Mesenchymal stem cell (in vitro differentiated cells and primary cell): ENCODE measurements at regions not wholly inside any gene's neighbourhood (a gene's known extent, or its start where the extent isn't known, plus 50 kb on each side); places are given as distances from the start of the nearest gene placed in this dataset.
"Not testable (repeated sequence)": the region's sequence is repeated elsewhere in the genome, so short reads cannot be mapped to it uniquely, and the experiment has no call there.

Source experiments
- DNase-seq: peaks from one replicate; pipeline ENCODE4 v3.0.0-alpha.2; 2013
- H2AFZ ChIP-seq: one replicate; pipeline ENCODE4 v1.6.1; 2013; ENCODE audit warnings: low read depth, mild to moderate bottlenecking, control low read depth, inconsistent platforms, low read length, moderate library complexity
- H2AK5ac ChIP-seq: 2 replicates; pipeline ENCODE4 v1.6.1; 2013; ENCODE audit warnings: low read length, moderate library complexity, mild to moderate bottlenecking, inconsistent platforms; ENCODE audit not compliant: severe bottlenecking
- H2BK120ac ChIP-seq: one replicate; pipeline ENCODE4 v1.6.1; 2013; ENCODE audit warnings: low read depth, mild to moderate bottlenecking, inconsistent platforms, low read length, moderate library complexity
- H2BK12ac ChIP-seq, 2 experiments: one replicate each; pipeline ENCODE4 v1.6.1; 2013; ENCODE audit warnings: inconsistent platforms in 2 of 2, low read length in 2 of 2, mild to moderate bottlenecking in 2 of 2, moderate library complexity in 2 of 2, control low read depth in 1 of 2
- H2BK15ac ChIP-seq: one replicate; pipeline ENCODE4 v1.6.1; 2013; ENCODE audit warnings: mild to moderate bottlenecking, low read depth, inconsistent platforms; ENCODE audit not compliant: poor library complexity, severe bottlenecking
- H2BK5ac ChIP-seq: 2 replicates; pipeline ENCODE4 v1.6.1; 2013; ENCODE audit warnings: low read depth, mild to moderate bottlenecking, low read length, control low read depth, inconsistent platforms; ENCODE audit not compliant: poor library complexity, severe bottlenecking
- H3K14ac ChIP-seq, 2 experiments: one replicate each; pipeline ENCODE4 v1.6.1; 2013; ENCODE audit warnings: inconsistent platforms in 2 of 2, low read length in 2 of 2, control low read depth in 1 of 2, mild to moderate bottlenecking in 1 of 2, moderate library complexity in 1 of 2
- H3K18ac ChIP-seq, 2 experiments: one replicate each; pipeline ENCODE4 v1.6.1; 2013; ENCODE audit warnings: inconsistent platforms in 2 of 2, low read length in 2 of 2, control low read depth in 1 of 2, low read depth in 1 of 2, mild to moderate bottlenecking in 1 of 2
- H3K23ac ChIP-seq, 2 experiments: one replicate each; pipeline ENCODE4 v1.6.1; 2013; ENCODE audit warnings: inconsistent platforms in 2 of 2, low read length in 2 of 2, mild to moderate bottlenecking in 2 of 2, moderate library complexity in 2 of 2, control low read depth in 1 of 2
- H3K27ac ChIP-seq: 2 replicates; pipeline ENCODE4 v1.5.1; 2013; ENCODE audit warnings: mild to moderate bottlenecking, moderate library complexity, low read length, control low read depth, inconsistent platforms; ENCODE audit not compliant: poor library complexity, severe bottlenecking
- H3K27me3 ChIP-seq, 2 experiments: 2 replicates each; pipeline versions ENCODE4 v1.6.1 to v1.7.0; 2013; ENCODE audit warnings: low read length in 2 of 2, mild to moderate bottlenecking in 2 of 2, moderate library complexity in 2 of 2, control low read depth in 1 of 2, inconsistent platforms in 1 of 2; ENCODE audit not compliant: control insufficient read depth in 1 of 2, insufficient read depth in 1 of 2
- H3K36me3 ChIP-seq, 2 experiments: 2 replicates each; pipeline versions ENCODE4 v1.6.1 to v1.7.0; 2013; ENCODE audit warnings: low read length in 2 of 2, control low read depth in 1 of 2, inconsistent platforms in 1 of 2, low read depth in 1 of 2, mild to moderate bottlenecking in 1 of 2; ENCODE audit not compliant: insufficient read depth in 2 of 2, control insufficient read depth in 1 of 2
- H3K4ac ChIP-seq, 2 experiments: one replicate each; pipeline ENCODE4 v1.6.1; 2013; ENCODE audit warnings: inconsistent platforms in 2 of 2, low read length in 2 of 2, mild to moderate bottlenecking in 2 of 2, moderate library complexity in 2 of 2, control low read depth in 1 of 2, low read depth in 1 of 2
- H3K4me1 ChIP-seq: 2 replicates; pipeline ENCODE4 v1.6.1; 2013; ENCODE audit warnings: low read depth, low read length, control low read depth; ENCODE audit not compliant: control insufficient read depth, insufficient read depth
- H3K4me2 ChIP-seq: 2 replicates; pipeline ENCODE4 v1.6.1; 2013; ENCODE audit warnings: low read length, mild to moderate bottlenecking, inconsistent platforms; ENCODE audit not compliant: poor library complexity, severe bottlenecking
- H3K4me3 ChIP-seq, 2 experiments: 2 replicates each; pipeline versions ENCODE4 v1.5.1 to v1.7.0; 2013; ENCODE audit warnings: low read length in 2 of 2, mild to moderate bottlenecking in 2 of 2, control low read depth in 1 of 2, low read depth in 1 of 2; ENCODE audit not compliant: insufficient read depth in 1 of 2
- H3K79me1 ChIP-seq: replicated peaks from 2 replicates; pipeline ENCODE4 v1.6.1; 2013; ENCODE audit warnings: mild to moderate bottlenecking, control low read depth, low read length, inconsistent platforms; ENCODE audit not compliant: poor library complexity, severe bottlenecking
- H3K9ac ChIP-seq: 2 replicates; pipeline ENCODE4 v1.7.0; 2013; ENCODE audit warnings: mild to moderate bottlenecking, low read length, moderate library complexity
- H3K9me3 ChIP-seq: 2 replicates; pipeline ENCODE4 v1.7.0; 2013; ENCODE audit warnings: mild to moderate bottlenecking, low read length; ENCODE audit not compliant: control insufficient read depth
- H4K8ac ChIP-seq: one replicate; pipeline ENCODE4 v1.6.1; 2013; ENCODE audit warnings: inconsistent platforms, mild to moderate bottlenecking, low read length, moderate library complexity
- H4K91ac ChIP-seq: one replicate; pipeline ENCODE4 v1.6.1; 2013; ENCODE audit warnings: mild to moderate bottlenecking, low read length, inconsistent platforms
- WGBS: methylation state at CpG from one replicate; pipeline ENCODE4 v1.1.7; 2013; ENCODE audit warnings: mixed read lengths; 5-methylcytosine and 5-hydroxymethylcytosine counted together

DNA sequence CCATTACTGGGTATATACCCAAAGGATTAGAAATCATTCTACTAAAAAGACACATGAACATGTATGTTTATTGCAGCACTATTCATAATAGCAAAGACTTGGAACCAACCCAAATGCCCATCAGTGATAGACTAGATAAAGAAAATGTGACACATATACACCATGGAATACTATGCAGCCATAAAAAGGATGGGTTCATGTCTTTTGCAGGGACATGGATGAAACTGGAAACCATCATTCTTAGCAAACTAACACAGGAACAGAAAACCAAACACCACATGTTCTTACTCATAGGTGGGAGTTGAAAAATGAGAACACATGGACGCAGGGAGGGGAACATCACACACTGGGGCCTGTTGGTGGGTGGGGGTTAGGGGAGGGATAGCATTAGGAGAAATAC, 92.9 kb upstream of the ZNF648 start:
- H3K9ac ChIP-seq, H3K14ac ChIP-seq, H3K4ac ChIP-seq, H2BK15ac ChIP-seq, H2BK5ac ChIP-seq, H2BK120ac ChIP-seq, H2AFZ ChIP-seq, H3K4me1 ChIP-seq, H2BK12ac ChIP-seq, DNase-seq, H3K4me3 ChIP-seq, H2AK5ac ChIP-seq, H3K18ac ChIP-seq, H4K91ac ChIP-seq, H3K79me1 ChIP-seq, H4K8ac ChIP-seq, H3K36me3 ChIP-seq, H3K23ac ChIP-seq, H3K27me3 ChIP-seq, H3K9me3 ChIP-seq, H3K27ac ChIP-seq, H3K4me2 ChIP-seq: not testable (repeated sequence)
- no CpG with 5 or more reads among the region's 1 CpG for WGBS

DNA sequence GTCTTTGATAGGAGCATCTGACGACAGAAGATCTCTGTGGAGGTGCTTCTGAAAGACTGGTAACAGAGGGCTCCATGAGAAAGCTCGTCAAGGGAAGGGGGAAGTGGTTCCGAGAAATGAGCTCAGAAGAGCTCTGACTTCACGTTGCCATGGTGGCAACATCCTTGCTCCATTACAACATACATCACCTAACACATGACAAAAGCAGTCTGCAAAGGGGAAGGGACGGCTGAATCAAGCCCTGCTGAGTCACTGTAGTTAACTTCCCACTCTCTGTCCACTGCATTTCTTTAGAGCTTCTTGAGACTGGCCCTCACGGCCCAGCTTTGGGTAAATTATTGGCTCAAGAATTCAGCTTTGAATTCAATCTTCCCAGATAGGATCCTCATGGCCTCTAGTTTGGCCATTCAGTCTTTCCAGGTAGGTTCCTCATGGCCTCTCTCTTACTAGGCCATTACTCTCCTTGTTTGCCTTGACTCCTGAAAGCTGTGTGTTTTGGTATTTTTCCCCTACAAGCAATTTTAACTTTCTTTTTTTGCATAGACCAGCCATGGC, 88.0 kb upstream of the ZNF648 start:
- DNase-seq = peak; percentile 59
- Histone ChIP-seq H3K36me3 (no peaks in the 10 kb centered on the region), H3K27me3 (no peaks in the 10 kb centered on the region), H2BK12ac (no peak overlapping the region), H3K9ac (peak overlapping the region; percentile 46), H3K4me2 (no peak overlapping the region), H3K4me1 (peaks cover 1% of the 10 kb centered on the region), H3K4me3 (no peak overlapping the region), H4K91ac (no peak overlapping the region), H3K18ac (no peak overlapping the region), H3K23ac (no peak overlapping the region), H2BK120ac (no peak overlapping the region), H3K4ac (no peak overlapping the region), H3K14ac (no peak overlapping the region), H4K8ac (no peak overlapping the region), H2BK15ac (no peak overlapping the region), H3K27ac (no peak overlapping the region), H2AFZ (no peak overlapping the region), H2BK5ac (no peak overlapping the region), H3K79me1 (no peaks in the 10 kb centered on the region), H2AK5ac (no peak overlapping the region), H3K9me3 (no peaks in the 10 kb centered on the region)
- WGBS = 64% methylated on average over 6 of the region's 6 CpGs

DNA sequence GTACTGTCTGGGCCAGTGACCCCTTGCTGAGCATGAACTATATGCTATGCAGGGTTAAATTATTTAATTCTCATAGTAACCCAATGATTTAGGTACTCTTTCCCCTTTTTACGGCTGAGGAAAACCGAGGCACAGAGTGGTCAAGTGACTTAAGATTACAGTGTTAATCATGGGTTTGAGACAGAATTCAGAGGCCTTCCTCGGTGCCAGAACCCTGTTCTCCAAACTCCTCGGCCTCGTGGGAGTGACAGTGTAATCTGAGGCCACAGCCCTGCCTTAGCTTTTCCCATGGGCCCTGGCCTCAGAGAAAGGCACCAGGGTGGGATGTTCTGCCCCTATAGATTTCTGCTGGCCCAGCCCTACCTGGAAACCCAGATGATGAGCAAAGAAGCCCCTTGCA, 86.4 kb upstream of the ZNF648 start:
- DNase-seq = no peak
- no peak overlapping the region for H2AK5ac ChIP-seq
- no peak overlapping the region for H3K4me3 ChIP-seq
- H3K9me3 ChIP-seq = no peaks in the 10 kb centered on the region
- no peak overlapping the region for H2BK120ac ChIP-seq
- 76% methylated on average over 5 of the region's 5 CpGs for WGBS
- no peak overlapping the region for H3K27ac ChIP-seq
- H3K14ac ChIP-seq = no peak overlapping the region
- no peak overlapping the region for H3K23ac ChIP-seq
- no peak overlapping the region for H2BK5ac ChIP-seq
- no peak overlapping the region for H2AFZ ChIP-seq
- no peak overlapping the region for H3K4ac ChIP-seq
- no peaks in the 10 kb centered on the region for H3K36me3 ChIP-seq
- H4K91ac ChIP-seq = no peak overlapping the region
- no peaks in the 10 kb centered on the region for H3K79me1 ChIP-seq
- no peak overlapping the region for H2BK15ac ChIP-seq
- no peak overlapping the region for H3K4me2 ChIP-seq
- H3K9ac ChIP-seq = no peak overlapping the region
- H2BK12ac ChIP-seq = no peak overlapping the region
- peaks cover 7% of the 10 kb centered on the region for H3K4me1 ChIP-seq
- no peak overlapping the region for H3K18ac ChIP-seq
- peaks cover 0 to 3% of the 10 kb centered on the region in 2 experiments for H3K27me3 ChIP-seq
- no peak overlapping the region for H4K8ac ChIP-seq

DNA sequence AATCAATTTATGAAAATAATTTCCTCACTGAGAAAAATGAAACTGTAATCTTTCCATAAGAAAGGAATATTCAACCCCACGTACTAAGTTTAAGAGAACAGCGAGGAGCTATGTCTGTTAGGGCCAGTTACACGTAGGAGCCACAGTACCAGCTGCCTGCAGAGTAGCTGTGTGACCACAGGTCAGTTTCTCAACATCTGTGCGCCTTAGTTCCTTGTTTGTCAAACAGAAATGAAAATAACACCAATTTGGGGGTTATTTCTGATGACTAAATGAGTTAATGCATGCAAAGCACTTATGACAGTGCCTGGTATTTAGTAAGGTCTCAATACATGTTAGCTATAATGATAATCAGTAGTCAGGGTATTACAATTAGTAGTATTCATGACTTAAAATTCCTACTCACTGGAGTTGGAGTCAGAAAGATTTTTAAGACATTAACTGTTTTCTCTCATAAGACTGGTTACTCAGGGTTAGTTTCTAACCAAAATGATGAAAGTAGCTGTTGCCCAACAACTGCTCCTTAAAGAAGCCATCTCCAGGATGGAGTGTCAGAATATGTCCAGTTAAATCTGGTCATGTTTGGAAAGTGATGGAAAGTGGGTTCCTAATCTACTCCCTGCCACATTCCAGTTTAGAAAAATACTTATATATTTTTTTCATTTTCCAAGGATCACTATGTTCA, 85.8 kb upstream of the ZNF648 start:
- Histone ChIP-seq H2AK5ac (no peak overlapping the region), H3K9ac (peak overlapping the region; percentile 62), H3K4me3 (no peak overlapping the region), H3K9me3 (no peaks in the 10 kb centered on the region), H3K27me3 (peaks cover 0 to 3% of the 10 kb centered on the region in 2 experiments), H2AFZ (no peak overlapping the region), H2BK5ac (no peak overlapping the region), H3K4me2 (no peak overlapping the region), H3K14ac (no peak overlapping the region), H4K8ac (no peak overlapping the region), H3K36me3 (no peaks in the 10 kb centered on the region), H2BK120ac (no peak overlapping the region), H3K4me1 (peaks cover 7% of the 10 kb centered on the region), H2BK12ac (no peak overlapping the region), H3K4ac (no peak overlapping the region), H3K27ac (no peak overlapping the region), H4K91ac (no peak overlapping the region), H3K18ac (no peak overlapping the region), H3K79me1 (no peaks in the 10 kb centered on the region), H3K23ac (no peak overlapping the region), H2BK15ac (no peak overlapping the region)
- 83% methylated on average over 4 of the region's 4 CpGs for WGBS
- DNase-seq = no peak
